Activated CD4-positive, CD25-positive, alpha-beta regulatory T cell treated with anti-CD3 and anti-CD28 coated beads, Interleukin-2, amount 50 U/mL, for 72 hours (primary cell): ENCODE measurements at regions not wholly inside any gene's neighbourhood (a gene's known extent, or its start where the extent isn't known, plus 50 kb on each side); places are given as distances from the start of the nearest gene placed in this dataset.
A peak's percentile ranks its signal among the peaks of the same experiment; 100 is the strongest.

Experiments used
- DNase-seq: peaks from one replicate; pipeline ENCODE4 v3.0.0; 2021

- DNase-seq, result no peak
Observed at GRCh38 chr12:66976526-66976925, 292.6 kb upstream of the CAND1 start.

- DNase-seq, result no peak
Observed at GRCh38 chr12:66978802-66979201, 290.4 kb upstream of the CAND1 start.

GRCh38 chr12:66979251-66979650 is 289.9 kb upstream of the CAND1 start:
- DNase-seq, result no peak

- no peak for DNase-seq
Observed at GRCh38 chr12:66984077-66984476, 285.1 kb upstream of the CAND1 start.

- no peak for DNase-seq
Observed at GRCh38 chr12:66984962-66985361, 284.2 kb upstream of the CAND1 start.

- no peak for DNase-seq
Observed at GRCh38 chr12:66999141-66999540, 270.0 kb upstream of the CAND1 start.

GRCh38 chr12:67001251-67001650 is 267.9 kb upstream of the CAND1 start:
- DNase-seq, result no peak

GRCh38 chr12:67002720-67003119 is 266.4 kb upstream of the CAND1 start:
- no peak for DNase-seq

GRCh38 chr12:67006610-67007009 is 262.5 kb upstream of the CAND1 start:
- no peak for DNase-seq

GRCh38 chr12:67014642-67015041 is 254.5 kb upstream of the CAND1 start:
- DNase-seq, result no peak

- no peak for DNase-seq
Observed at GRCh38 chr12:67018105-67018504, 251.1 kb upstream of the CAND1 start.

- no peak for DNase-seq
Observed at GRCh38 chr12:67019070-67019469, 250.1 kb upstream of the CAND1 start.

- peak; percentile 51 for DNase-seq
Observed at GRCh38 chr12:67025543-67026114, 243.5 kb upstream of the CAND1 start.

- no peak for DNase-seq
Observed at GRCh38 chr12:67026487-67027246, 242.5 kb upstream of the CAND1 start.

GRCh38 chr12:67028529-67028928 is 240.6 kb upstream of the CAND1 start:
- no peak for DNase-seq

- no peak for DNase-seq
Observed at GRCh38 chr12:67034110-67034879, 234.9 kb upstream of the CAND1 start.

- DNase-seq, result no peak
Observed at GRCh38 chr12:67035121-67035520, 234.0 kb upstream of the CAND1 start.

GRCh38 chr12:67038486-67038885 is 230.7 kb upstream of the CAND1 start:
- no peak for DNase-seq

- no peak for DNase-seq
Observed at GRCh38 chr12:67039995-67040860, 228.9 kb upstream of the CAND1 start.

GRCh38 chr12:67040861-67041137 is 228.4 kb upstream of the CAND1 start:
- DNase-seq, result no peak

- DNase-seq, result no peak
Observed at GRCh38 chr12:67042697-67043131, 226.4 kb upstream of the CAND1 start.

- DNase-seq, result no peak
Observed at GRCh38 chr12:67043771-67044170, 225.4 kb upstream of the CAND1 start.

GRCh38 chr12:67045650-67046049 is 223.5 kb upstream of the CAND1 start:
- no peak for DNase-seq
